ENCODE measurements at regions not wholly inside any gene's neighbourhood (a gene's known extent, or its start where the extent isn't known, plus 50 kb on each side); places are given as distances from the start of the nearest gene placed in this dataset.

GRCh38 chr3:177725165-177725564 is 527.9 kb upstream of the TBL1XR1 start:
- Histone ChIP-seq H3K36me3 (ENCODE audit: control insufficient read depth, insufficient read depth, low read length) (no peaks in the 10 kb centered on the region), H2BK15ac (replicated peaks; ENCODE audit: low read depth) (no peak overlapping the region), H3K9ac (ENCODE audit: low read length) (no peak overlapping the region), H2AK5ac (ENCODE audit: low read length) (no peak overlapping the region), H3K4me2 (ENCODE audit: low read length) (no peak overlapping the region), H3K18ac (ENCODE audit: low read length) (no peak overlapping the region), H3K23ac (ENCODE audit: low read length) (no peak overlapping the region), H3K79me1 (ENCODE audit: low read length) (no peaks in the 10 kb centered on the region), H3K79me2 (ENCODE audit: control insufficient read depth, insufficient read depth, low read length) (no peaks in the 10 kb centered on the region), H4K8ac (ENCODE audit: low read depth, low read length) (no peak overlapping the region), H3K4ac (ENCODE audit: low read depth, low read length) (no peak overlapping the region), H3K56ac (ENCODE audit: low read length) (no peak overlapping the region), H3K4me3 (ENCODE audit: low read length) (no peak overlapping the region), H2BK5ac (ENCODE audit: low read length) (no peak overlapping the region), H3K27me3 (ENCODE audit: insufficient read depth, low read length, poor library complexity) (no peaks in the 10 kb centered on the region), H3K4me1 (ENCODE audit: control insufficient read depth, low read depth, low read length) (no peaks in the 10 kb centered on the region), H2BK120ac (ENCODE audit: low read depth, low read length) (no peak overlapping the region), H3K27ac (ENCODE audit: low read depth, low read length) (no peak overlapping the region), H4K5ac (ENCODE audit: low read length) (no peak overlapping the region)
- DNase-seq = no peak
- WGBS (ENCODE audit: extremely low coverage, insufficient coverage, low lambda C conversion rate) = no CpG with 5 or more reads among the region's 1 CpG

DNA sequence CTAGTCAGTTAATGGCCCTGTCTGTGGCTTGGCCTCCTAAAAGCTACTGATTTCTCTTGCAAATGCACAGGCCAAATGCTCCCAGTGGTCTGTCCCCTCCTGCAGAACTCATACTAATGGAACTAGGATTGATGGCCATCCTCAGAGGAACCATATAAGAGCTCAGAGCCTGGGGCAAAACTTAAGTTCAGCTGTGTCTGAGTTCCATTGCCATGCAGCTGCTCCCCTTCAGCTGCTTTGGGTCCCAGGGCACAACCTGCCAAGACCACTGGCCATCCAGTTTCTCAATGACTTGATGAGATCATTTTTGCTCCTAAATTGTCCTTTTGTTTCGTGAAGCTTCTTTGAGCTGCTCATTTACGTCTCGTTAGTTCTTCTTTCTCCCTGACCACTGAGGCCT is 529.5 kb upstream of the TBL1XR1 start:
- no CpG with 5 or more reads among the region's 3 CpGs for WGBS (ENCODE audit: extremely low coverage, insufficient coverage, low lambda C conversion rate)
- Histone ChIP-seq H4K5ac (ENCODE audit: low read length) (no peak overlapping the region), H3K4ac (ENCODE audit: low read depth, low read length) (no peak overlapping the region), H3K4me2 (ENCODE audit: low read length) (no peak overlapping the region), H2BK5ac (ENCODE audit: low read length) (no peak overlapping the region), H3K36me3 (ENCODE audit: control insufficient read depth, insufficient read depth, low read length) (no peaks in the 10 kb centered on the region), H3K27ac (ENCODE audit: low read depth, low read length) (no peak overlapping the region), H2BK120ac (ENCODE audit: low read depth, low read length) (no peak overlapping the region), H3K79me2 (ENCODE audit: control insufficient read depth, insufficient read depth, low read length) (no peaks in the 10 kb centered on the region), H3K18ac (ENCODE audit: low read length) (no peak overlapping the region), H3K56ac (ENCODE audit: low read length) (no peak overlapping the region), H2BK15ac (replicated peaks; ENCODE audit: low read depth) (no peak overlapping the region), H3K4me3 (ENCODE audit: low read length) (no peak overlapping the region), H4K8ac (ENCODE audit: low read depth, low read length) (no peak overlapping the region), H3K79me1 (ENCODE audit: low read length) (no peaks in the 10 kb centered on the region), H3K23ac (ENCODE audit: low read length) (no peak overlapping the region), H3K27me3 (ENCODE audit: insufficient read depth, low read length, poor library complexity) (no peaks in the 10 kb centered on the region), H3K9ac (ENCODE audit: low read length) (no peak overlapping the region), H2AK5ac (ENCODE audit: low read length) (no peak overlapping the region), H3K4me1 (ENCODE audit: control insufficient read depth, low read depth, low read length) (no peaks in the 10 kb centered on the region)
- DNase-seq = no peak

GRCh38 chr3:177729956-177730681 is 532.8 kb upstream of the TBL1XR1 start:
- Histone ChIP-seq H2BK5ac (ENCODE audit: low read length) (no peak overlapping the region), H3K4me2 (ENCODE audit: low read length) (no peak overlapping the region), H4K8ac (ENCODE audit: low read depth, low read length) (no peak overlapping the region), H3K56ac (ENCODE audit: low read length) (no peak overlapping the region), H3K4me1 (ENCODE audit: control insufficient read depth, low read depth, low read length) (no peaks in the 10 kb centered on the region), H3K9ac (ENCODE audit: low read length) (no peak overlapping the region), H3K79me1 (ENCODE audit: low read length) (no peaks in the 10 kb centered on the region), H4K5ac (ENCODE audit: low read length) (no peak overlapping the region), H3K4me3 (ENCODE audit: low read length) (no peak overlapping the region), H2BK120ac (ENCODE audit: low read depth, low read length) (no peak overlapping the region), H3K27me3 (ENCODE audit: insufficient read depth, low read length, poor library complexity) (no peaks in the 10 kb centered on the region), H3K23ac (ENCODE audit: low read length) (no peak overlapping the region), H3K18ac (ENCODE audit: low read length) (no peak overlapping the region), H3K4ac (ENCODE audit: low read depth, low read length) (no peak overlapping the region), H2BK15ac (replicated peaks; ENCODE audit: low read depth) (no peak overlapping the region), H3K79me2 (ENCODE audit: control insufficient read depth, insufficient read depth, low read length) (no peaks in the 10 kb centered on the region), H3K27ac (ENCODE audit: low read depth, low read length) (no peak overlapping the region), H3K36me3 (ENCODE audit: control insufficient read depth, insufficient read depth, low read length) (no peaks in the 10 kb centered on the region), H2AK5ac (ENCODE audit: low read length) (no peak overlapping the region)
- no peak for DNase-seq
- no CpG with 5 or more reads among the region's 14 CpGs for WGBS (ENCODE audit: extremely low coverage, insufficient coverage, low lambda C conversion rate)

GRCh38 chr3:177730814-177731213 is 533.5 kb upstream of the TBL1XR1 start:
- no peaks in the 10 kb centered on the region for H3K4me1 ChIP-seq (ENCODE audit: control insufficient read depth, low read depth, low read length)
- H2BK5ac ChIP-seq (ENCODE audit: low read length) = no peak overlapping the region
- no CpG with 5 or more reads among the region's 6 CpGs for whole genome bisulfite sequencing (ENCODE audit: extremely low coverage, insufficient coverage, low lambda C conversion rate)
- H3K23ac ChIP-seq (ENCODE audit: low read length) = no peak overlapping the region
- no peak overlapping the region for H3K18ac ChIP-seq (ENCODE audit: low read length)
- H3K4ac ChIP-seq (ENCODE audit: low read depth, low read length) = no peak overlapping the region
- no peak overlapping the region for H4K8ac ChIP-seq (ENCODE audit: low read depth, low read length)
- H3K56ac ChIP-seq (ENCODE audit: low read length) = no peak overlapping the region
- no peak overlapping the region for H3K9ac ChIP-seq (ENCODE audit: low read length)
- no peak overlapping the region for H2AK5ac ChIP-seq (ENCODE audit: low read length)
- no peak overlapping the region for H2BK120ac ChIP-seq (ENCODE audit: low read depth, low read length)
- DNase-seq = no peak
- no peak overlapping the region for H3K4me3 ChIP-seq (ENCODE audit: low read length)
- H3K36me3 ChIP-seq (ENCODE audit: control insufficient read depth, insufficient read depth, low read length) = no peaks in the 10 kb centered on the region
- H3K27me3 ChIP-seq (ENCODE audit: insufficient read depth, low read length, poor library complexity) = no peaks in the 10 kb centered on the region
- no peak overlapping the region for H2BK15ac ChIP-seq (replicated peaks; ENCODE audit: low read depth)
- no peak overlapping the region for H3K27ac ChIP-seq (ENCODE audit: low read depth, low read length)
- H3K79me2 ChIP-seq (ENCODE audit: control insufficient read depth, insufficient read depth, low read length) = no peaks in the 10 kb centered on the region
- no peaks in the 10 kb centered on the region for H3K79me1 ChIP-seq (ENCODE audit: low read length)
- no peak overlapping the region for H3K4me2 ChIP-seq (ENCODE audit: low read length)
- H4K5ac ChIP-seq (ENCODE audit: low read length) = no peak overlapping the region

GRCh38 chr3:177731644-177732268 is 534.5 kb upstream of the TBL1XR1 start:
- WGBS (ENCODE audit: extremely low coverage, insufficient coverage, low lambda C conversion rate) = 100% methylated on average over 1 of the region's 3 CpGs
- H3K56ac ChIP-seq (ENCODE audit: low read length) = no peak overlapping the region
- no peaks in the 10 kb centered on the region for H3K27me3 ChIP-seq (ENCODE audit: insufficient read depth, low read length, poor library complexity)
- no peak overlapping the region for H3K27ac ChIP-seq (ENCODE audit: low read depth, low read length)
- no peak overlapping the region for H2BK15ac ChIP-seq (replicated peaks; ENCODE audit: low read depth)
- H3K18ac ChIP-seq (ENCODE audit: low read length) = no peak overlapping the region
- H3K23ac ChIP-seq (ENCODE audit: low read length) = no peak overlapping the region
- no peak overlapping the region for H2BK120ac ChIP-seq (ENCODE audit: low read depth, low read length)
- no peaks in the 10 kb centered on the region for H3K36me3 ChIP-seq (ENCODE audit: control insufficient read depth, insufficient read depth, low read length)
- no peak for DNase-seq
- H3K9ac ChIP-seq (ENCODE audit: low read length) = no peak overlapping the region
- no peak overlapping the region for H2AK5ac ChIP-seq (ENCODE audit: low read length)
- H2BK5ac ChIP-seq (ENCODE audit: low read length) = no peak overlapping the region
- H3K79me1 ChIP-seq (ENCODE audit: low read length) = no peaks in the 10 kb centered on the region
- no peak overlapping the region for H3K4me2 ChIP-seq (ENCODE audit: low read length)
- no peak overlapping the region for H3K4ac ChIP-seq (ENCODE audit: low read depth, low read length)
- H4K5ac ChIP-seq (ENCODE audit: low read length) = no peak overlapping the region
- no peaks in the 10 kb centered on the region for H3K4me1 ChIP-seq (ENCODE audit: control insufficient read depth, low read depth, low read length)
- H4K8ac ChIP-seq (ENCODE audit: low read depth, low read length) = no peak overlapping the region
- no peak overlapping the region for H3K4me3 ChIP-seq (ENCODE audit: low read length)
- no peaks in the 10 kb centered on the region for H3K79me2 ChIP-seq (ENCODE audit: control insufficient read depth, insufficient read depth, low read length)

GRCh38 chr3:177733233-177733632 is 536.0 kb upstream of the TBL1XR1 start:
- Histone ChIP-seq H3K36me3 (ENCODE audit: control insufficient read depth, insufficient read depth, low read length) (no peaks in the 10 kb centered on the region), H3K4ac (ENCODE audit: low read depth, low read length) (no peak overlapping the region), H3K9ac (ENCODE audit: low read length) (no peak overlapping the region), H2AK5ac (ENCODE audit: low read length) (no peak overlapping the region), H3K56ac (ENCODE audit: low read length) (no peak overlapping the region), H3K27ac (ENCODE audit: low read depth, low read length) (no peak overlapping the region), H3K27me3 (ENCODE audit: insufficient read depth, low read length, poor library complexity) (no peaks in the 10 kb centered on the region), H3K4me2 (ENCODE audit: low read length) (no peak overlapping the region), H3K18ac (ENCODE audit: low read length) (no peak overlapping the region), H3K4me1 (ENCODE audit: control insufficient read depth, low read depth, low read length) (no peaks in the 10 kb centered on the region), H3K79me1 (ENCODE audit: low read length) (no peaks in the 10 kb centered on the region), H3K79me2 (ENCODE audit: control insufficient read depth, insufficient read depth, low read length) (no peaks in the 10 kb centered on the region), H2BK5ac (ENCODE audit: low read length) (no peak overlapping the region), H3K23ac (ENCODE audit: low read length) (no peak overlapping the region), H2BK15ac (replicated peaks; ENCODE audit: low read depth) (no peak overlapping the region), H4K5ac (ENCODE audit: low read length) (no peak overlapping the region), H3K4me3 (ENCODE audit: low read length) (no peak overlapping the region), H4K8ac (ENCODE audit: low read depth, low read length) (no peak overlapping the region), H2BK120ac (ENCODE audit: low read depth, low read length) (no peak overlapping the region)
- WGBS (ENCODE audit: extremely low coverage, insufficient coverage, low lambda C conversion rate) = no CpG with 5 or more reads among the region's 1 CpG
- DNase-seq = no peak

Measured in mesendoderm (in vitro differentiated cells).